BLaER1 treated with 17β-estradiol and CSF1 and Interleukin-3, amounts not matched to agents 10 nM and 100 nM (cell line): ENCODE measurements at regions not wholly inside any gene's neighbourhood (a gene's known extent, or its start where the extent isn't known, plus 50 kb on each side); places are given as distances from the start of the nearest gene placed in this dataset.

Experiments
- H3K27ac ChIP-seq, 11 experiments: shearing (Covaris generic); formaldehyde crosslinking; 2 replicates each; pipeline ENCODE4 v1.8.1; 2022
- H3K27me3 ChIP-seq, 11 experiments: shearing (Covaris generic); formaldehyde crosslinking; 2 replicates each; pipeline ENCODE4 v1.8.1; 2022
- H3K36me3 ChIP-seq, 11 experiments: shearing (Covaris generic); formaldehyde crosslinking; 2 replicates each; pipeline ENCODE4 v1.8.1; 2022
- H3K4me1 ChIP-seq, 10 experiments: shearing (Covaris generic); formaldehyde crosslinking; 2 replicates each; pipeline ENCODE4 v1.8.1; 2022
- H3K4me2 ChIP-seq, 11 experiments: shearing (Covaris generic); formaldehyde crosslinking; 2 replicates each; pipeline ENCODE4 v1.8.1; 2022
- H3K4me3 ChIP-seq, 10 experiments: shearing (Covaris generic); formaldehyde crosslinking; 2 replicates each; pipeline ENCODE4 v1.8.1; 2022
- H3K9ac ChIP-seq, 11 experiments: shearing (Covaris generic); formaldehyde crosslinking; 2 replicates each; pipeline ENCODE4 v1.8.1; 2022
- H3K9me3 ChIP-seq, 11 experiments: shearing (Covaris generic); formaldehyde crosslinking; replicated peaks in 1 of 11; 2 replicates each; pipeline ENCODE4 v1.8.1; 2022
- H4K20me1 ChIP-seq, 11 experiments: shearing (Covaris generic); formaldehyde crosslinking; 2 replicates each; pipeline ENCODE4 v1.8.1; 2022
- Cebpa-rat ChIP-seq, 11 experiments: shearing (Covaris generic); IDR thresholded peaks; 2 replicates each; pipeline ENCODE4 v1.8.1; 2022

GRCh38 chr11:113551645-113552044 is 76.4 kb upstream of the DRD2 start:
- H3K27ac ChIP-seq = no peak overlapping the region
- no peak overlapping the region for H3K9ac ChIP-seq
- no peaks in the 10 kb centered on the region for H3K27me3 ChIP-seq
- H4K20me1 ChIP-seq = no peaks in the 10 kb centered on the region
- no peak for TF ChIP-seq Cebpa-rat (IDR thresholded peaks at IDR 0.05)
- H3K4me3 ChIP-seq = no peak overlapping the region
- H3K36me3 ChIP-seq = no peaks in the 10 kb centered on the region
- no peaks in the 10 kb centered on the region for H3K9me3 ChIP-seq
- peaks cover 0 to 26% (median 0%) of the 10 kb centered on the region in 10 experiments; a peak in 4 of 20 replicates for H3K4me1 ChIP-seq
- H3K4me2 ChIP-seq = peak overlapping the region in 1 of 11 experiments; percentile 1; a peak in 2 of 22 replicates

DNA sequence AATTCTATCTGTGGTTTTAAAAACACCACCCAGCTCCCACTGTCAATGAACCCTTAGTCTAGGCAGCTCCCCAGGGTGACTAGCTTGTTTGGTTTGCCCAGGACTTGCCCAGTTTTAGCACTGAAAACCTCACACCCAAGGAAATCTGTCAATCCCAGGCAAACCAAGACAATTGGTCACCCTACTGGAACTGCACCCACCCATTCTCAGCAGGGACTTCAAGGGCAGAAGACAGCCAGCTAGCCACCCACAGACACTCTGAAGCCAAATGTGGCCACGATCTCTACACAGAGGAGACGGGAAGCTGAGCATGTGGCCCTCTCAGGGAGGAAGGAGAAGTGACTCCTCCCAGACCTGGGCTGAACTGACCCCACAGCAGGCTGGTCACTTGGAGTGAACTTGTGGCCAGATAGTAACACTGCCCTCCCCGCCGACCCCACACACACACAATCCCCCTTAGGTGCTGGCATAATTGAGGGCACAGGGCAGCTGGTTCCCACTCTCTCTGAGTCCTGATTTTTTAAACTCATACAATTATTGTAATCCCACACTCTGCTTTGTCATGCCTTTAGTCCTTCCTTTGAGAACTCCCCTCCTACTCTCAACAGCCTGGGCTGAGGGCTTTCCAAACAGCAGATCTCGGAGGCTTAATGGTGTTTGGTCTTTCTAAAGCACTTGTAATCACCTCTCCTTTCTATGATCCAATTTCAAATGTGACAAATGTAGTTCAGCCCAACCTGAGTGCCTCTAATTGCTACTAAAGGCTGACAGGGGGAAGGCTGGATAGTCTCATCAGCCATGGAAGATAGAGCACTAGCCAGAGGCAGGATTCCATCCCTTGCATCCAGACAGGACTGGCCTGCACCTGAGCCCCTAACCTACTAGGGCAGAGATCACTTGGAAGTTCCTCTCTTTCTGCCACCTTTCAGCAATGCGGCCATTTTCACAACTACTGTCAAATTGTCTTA is 74.7 kb upstream of the DRD2 start:
- no peaks in the 10 kb centered on the region for H3K36me3 ChIP-seq
- TF ChIP-seq Cebpa-rat (IDR thresholded peaks at IDR 0.05) = no peak
- no peak overlapping the region for H3K9ac ChIP-seq
- no peaks in the 10 kb centered on the region for H3K27me3 ChIP-seq
- H3K27ac ChIP-seq = no peak overlapping the region
- no peak overlapping the region for H3K4me3 ChIP-seq
- peak overlapping the region in 2 of 11 experiments; percentile 35 to 49; a peak in 4 of 22 replicates for H3K4me2 ChIP-seq
- H3K4me1 ChIP-seq = peaks cover 0 to 26% (median 0%) of the 10 kb centered on the region in 10 experiments; a peak in 4 of 20 replicates
- H4K20me1 ChIP-seq = no peaks in the 10 kb centered on the region
- H3K9me3 ChIP-seq = no peaks in the 10 kb centered on the region

GRCh38 chr11:113549061-113549460 is 73.9 kb upstream of the DRD2 start:
- Histone ChIP-seq H3K27ac (no peak overlapping the region), H3K27me3 (no peaks in the 10 kb centered on the region), H3K4me1 (peaks cover 0 to 26% (median 0%) of the 10 kb centered on the region in 10 experiments; a peak in 4 of 20 replicates), H3K36me3 (no peaks in the 10 kb centered on the region), H4K20me1 (no peaks in the 10 kb centered on the region), H3K9ac (no peak overlapping the region), H3K4me3 (no peak overlapping the region), H3K4me2 (peak overlapping the region in 1 of 11 experiments; percentile 35; a peak in 2 of 22 replicates), H3K9me3 (no peaks in the 10 kb centered on the region)
- TF ChIP-seq Cebpa-rat (IDR thresholded peaks at IDR 0.05) = no peak

- Histone ChIP-seq H4K20me1 (no peaks in the 10 kb centered on the region), H3K9ac (no peak overlapping the region), H3K4me1 (peaks cover 0 to 26% (median 0%) of the 10 kb centered on the region in 10 experiments; a peak in 4 of 20 replicates), H3K27ac (no peak overlapping the region), H3K27me3 (no peaks in the 10 kb centered on the region), H3K4me3 (no peak overlapping the region), H3K4me2 (no peak overlapping the region), H3K9me3 (no peaks in the 10 kb centered on the region), H3K36me3 (no peaks in the 10 kb centered on the region)
- no peak for TF ChIP-seq Cebpa-rat (IDR thresholded peaks at IDR 0.05)
Measured at GRCh38 chr11:113547739-113548138, 72.5 kb upstream of the DRD2 start.

- no peak overlapping the region for H3K4me2 ChIP-seq
- TF ChIP-seq Cebpa-rat (IDR thresholded peaks at IDR 0.05) = no peak
- H3K4me3 ChIP-seq = no peak overlapping the region
- no peaks in the 10 kb centered on the region for H3K27me3 ChIP-seq
- H3K36me3 ChIP-seq = no peaks in the 10 kb centered on the region
- no peak overlapping the region for H3K27ac ChIP-seq
- H4K20me1 ChIP-seq = no peaks in the 10 kb centered on the region
- H3K9ac ChIP-seq = no peak overlapping the region
- peaks cover 0 to 22% (median 0%) of the 10 kb centered on the region in 10 experiments; a peak in 4 of 20 replicates for H3K4me1 ChIP-seq
- H3K9me3 ChIP-seq = no peaks in the 10 kb centered on the region
Measured at GRCh38 chr11:113546757-113547507, 71.7 kb upstream of the DRD2 start.

- no peaks in the 10 kb centered on the region for H4K20me1 ChIP-seq
- no peak overlapping the region for H3K27ac ChIP-seq
- no peaks in the 10 kb centered on the region for H3K27me3 ChIP-seq
- no peak overlapping the region for H3K4me3 ChIP-seq
- H3K4me2 ChIP-seq = no peak overlapping the region
- H3K9ac ChIP-seq = no peak overlapping the region
- TF ChIP-seq Cebpa-rat (IDR thresholded peaks at IDR 0.05) = no peak
- H3K9me3 ChIP-seq = no peaks in the 10 kb centered on the region
- H3K4me1 ChIP-seq = no peaks in the 10 kb centered on the region
- no peaks in the 10 kb centered on the region for H3K36me3 ChIP-seq
Measured at GRCh38 chr11:113542420-113542819, 67.2 kb upstream of the DRD2 start.

DNA sequence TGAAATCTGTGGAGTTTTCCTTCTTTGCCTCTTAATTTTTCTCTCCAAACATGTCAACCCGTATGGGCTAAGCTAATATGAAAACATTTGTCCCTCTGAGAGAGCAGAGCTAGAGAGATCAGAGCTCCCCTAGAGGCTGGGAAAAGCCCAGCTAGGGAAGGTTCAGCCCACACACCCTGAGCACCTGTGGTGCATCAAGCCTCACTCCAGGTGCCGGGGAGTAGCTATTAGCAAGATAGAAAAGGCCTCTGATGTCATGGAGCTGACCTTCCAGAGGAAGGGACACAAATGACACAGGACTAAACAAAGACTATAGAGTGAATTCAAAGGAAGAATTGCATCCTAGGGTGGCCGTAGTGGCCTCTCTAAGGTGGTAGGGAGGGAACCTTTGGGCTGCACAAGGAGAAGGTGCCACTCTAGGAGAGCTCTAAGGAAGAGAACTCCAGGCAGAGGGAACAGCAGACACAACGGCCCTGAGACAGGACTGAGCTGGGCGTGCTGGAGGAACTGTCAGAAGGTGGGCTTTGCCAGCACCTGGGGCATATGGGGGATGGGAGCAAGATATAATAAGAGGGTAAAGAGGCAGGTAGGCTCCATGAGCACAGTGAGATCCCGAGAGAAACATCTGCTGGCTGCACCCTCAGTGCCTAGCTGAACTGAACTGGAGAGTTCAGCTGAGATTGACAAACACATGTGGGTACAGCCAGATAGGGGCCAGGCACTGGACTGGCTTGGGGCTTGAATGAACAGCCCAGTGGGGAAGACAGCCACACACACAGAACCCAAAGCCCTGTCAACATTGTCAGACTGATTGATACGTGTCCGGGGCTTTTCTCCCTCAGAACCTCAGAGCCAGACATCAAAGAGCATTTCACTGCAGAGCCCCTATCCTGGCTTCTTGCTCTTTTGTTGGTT is 65.5 kb upstream of the DRD2 start:
- no peak for TF ChIP-seq Cebpa-rat (IDR thresholded peaks at IDR 0.05)
- no peaks in the 10 kb centered on the region for H3K4me1 ChIP-seq
- H3K4me3 ChIP-seq = no peak overlapping the region
- H3K27me3 ChIP-seq = no peaks in the 10 kb centered on the region
- H3K27ac ChIP-seq = no peak overlapping the region
- H4K20me1 ChIP-seq = no peaks in the 10 kb centered on the region
- no peak overlapping the region for H3K4me2 ChIP-seq
- H3K9me3 ChIP-seq = no peaks in the 10 kb centered on the region
- H3K9ac ChIP-seq = no peak overlapping the region
- H3K36me3 ChIP-seq = no peaks in the 10 kb centered on the region

- TF ChIP-seq Cebpa-rat (IDR thresholded peaks at IDR 0.05) = no peak
- no peaks in the 10 kb centered on the region for H4K20me1 ChIP-seq
- no peak overlapping the region for H3K9ac ChIP-seq
- no peaks in the 10 kb centered on the region for H3K36me3 ChIP-seq
- no peak overlapping the region for H3K27ac ChIP-seq
- no peak overlapping the region for H3K4me2 ChIP-seq
- H3K4me3 ChIP-seq = no peak overlapping the region
- H3K27me3 ChIP-seq = no peaks in the 10 kb centered on the region
- H3K4me1 ChIP-seq = no peaks in the 10 kb centered on the region
- no peaks in the 10 kb centered on the region for H3K9me3 ChIP-seq
Measured at GRCh38 chr11:113538451-113539412, 63.5 kb upstream of the DRD2 start.
